ENCODE measurements at regions not wholly inside any gene's neighbourhood (a gene's known extent, or its start where the extent isn't known, plus 50 kb on each side); places are given as distances from the start of the nearest gene placed in this dataset.

DNA sequence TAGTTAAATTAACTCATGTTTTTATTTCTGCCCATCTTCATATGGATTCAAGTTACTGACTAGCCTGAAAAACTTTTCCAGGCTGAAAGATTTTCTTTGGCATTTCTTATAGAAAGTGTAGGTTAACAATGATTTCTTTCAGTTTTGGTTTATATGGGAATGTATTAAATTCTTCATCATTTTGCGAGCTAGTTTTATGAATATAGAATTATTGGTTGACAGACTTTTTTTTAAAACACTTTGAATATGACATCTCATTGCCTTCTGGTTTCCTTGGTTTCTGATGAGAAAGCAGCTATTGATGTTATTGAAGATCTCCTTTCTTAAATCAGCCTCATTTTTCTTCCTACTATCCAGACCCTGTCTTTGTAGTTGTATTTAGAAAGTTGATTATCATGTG, 211.0 kb upstream of the AKR1E2 start:
- H3K27ac ChIP-seq: no peak overlapping the region
- H3K9me3 ChIP-seq: no peaks in the 10 kb centered on the region
- 93 to 98% methylated on average over 1 of the region's 1 CpG for WGBS, 2 donors
- H3K27me3 ChIP-seq: no peaks in the 10 kb centered on the region
- intact Hi-C loops (cut with DNase I; ENCODE audit: low total_unique reads): no loop called here
- no peak for TF ChIP-seq POLR2A (IDR thresholded peaks at IDR 0.05)
- TF ChIP-seq, protein P1, sequence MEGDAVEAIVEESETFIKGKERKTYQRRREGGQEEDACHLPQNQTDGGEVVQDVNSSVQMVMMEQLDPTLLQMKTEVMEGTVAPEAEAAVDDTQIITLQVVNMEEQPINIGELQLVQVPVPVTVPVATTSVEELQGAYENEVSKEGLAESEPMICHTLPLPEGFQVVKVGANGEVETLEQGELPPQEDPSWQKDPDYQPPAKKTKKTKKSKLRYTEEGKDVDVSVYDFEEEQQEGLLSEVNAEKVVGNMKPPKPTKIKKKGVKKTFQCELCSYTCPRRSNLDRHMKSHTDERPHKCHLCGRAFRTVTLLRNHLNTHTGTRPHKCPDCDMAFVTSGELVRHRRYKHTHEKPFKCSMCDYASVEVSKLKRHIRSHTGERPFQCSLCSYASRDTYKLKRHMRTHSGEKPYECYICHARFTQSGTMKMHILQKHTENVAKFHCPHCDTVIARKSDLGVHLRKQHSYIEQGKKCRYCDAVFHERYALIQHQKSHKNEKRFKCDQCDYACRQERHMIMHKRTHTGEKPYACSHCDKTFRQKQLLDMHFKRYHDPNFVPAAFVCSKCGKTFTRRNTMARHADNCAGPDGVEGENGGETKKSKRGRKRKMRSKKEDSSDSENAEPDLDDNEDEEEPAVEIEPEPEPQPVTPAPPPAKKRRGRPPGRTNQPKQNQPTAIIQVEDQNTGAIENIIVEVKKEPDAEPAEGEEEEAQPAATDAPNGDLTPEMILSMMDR (IDR thresholded peaks at IDR 0.05): no peak
- DNase-seq: no peak
- no peak overlapping the region for H3K4me3 ChIP-seq
- H3K36me3 ChIP-seq (ENCODE audit: low read depth, missing control alignments): no peaks in the 10 kb centered on the region
- no peaks in the 10 kb centered on the region for H3K4me1 ChIP-seq

DNA sequence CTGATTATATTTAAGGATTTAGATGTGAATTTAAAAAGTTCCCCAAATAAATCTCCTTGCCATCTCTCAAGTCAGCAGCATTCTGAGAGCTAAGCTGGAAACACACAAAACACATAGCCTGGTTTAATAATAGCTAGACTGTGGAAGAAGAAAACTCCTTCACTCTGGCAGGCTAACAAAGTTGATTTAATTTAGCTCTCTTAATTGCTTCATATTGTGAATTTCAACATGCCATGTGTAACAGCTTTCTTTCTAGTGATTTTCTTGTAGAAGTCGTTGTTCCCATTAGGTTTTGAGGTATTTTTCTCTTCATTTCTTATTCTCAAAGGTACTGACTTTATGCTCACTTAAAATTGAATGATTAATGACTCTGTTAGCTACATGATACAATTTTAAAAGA, 216.8 kb upstream of the AKR1E2 start:
- WGBS, 2 donors: 59 to 69% methylated on average over 1 of the region's 1 CpG
- TF ChIP-seq, protein P1 (IDR thresholded peaks at IDR 0.05): no peak
- TF ChIP-seq POLR2A (IDR thresholded peaks at IDR 0.05): no peak
- DNase-seq: no peak
- no peaks in the 10 kb centered on the region for H3K9me3 ChIP-seq
- no peaks in the 10 kb centered on the region for H3K36me3 ChIP-seq (ENCODE audit: low read depth, missing control alignments)
- H3K4me1 ChIP-seq: no peaks in the 10 kb centered on the region
- H3K27ac ChIP-seq: no peak overlapping the region
- H3K4me3 ChIP-seq: no peak overlapping the region
- intact Hi-C loops (cut with DNase I; ENCODE audit: low total_unique reads): no loop called here
- H3K27me3 ChIP-seq: no peaks in the 10 kb centered on the region

DNA sequence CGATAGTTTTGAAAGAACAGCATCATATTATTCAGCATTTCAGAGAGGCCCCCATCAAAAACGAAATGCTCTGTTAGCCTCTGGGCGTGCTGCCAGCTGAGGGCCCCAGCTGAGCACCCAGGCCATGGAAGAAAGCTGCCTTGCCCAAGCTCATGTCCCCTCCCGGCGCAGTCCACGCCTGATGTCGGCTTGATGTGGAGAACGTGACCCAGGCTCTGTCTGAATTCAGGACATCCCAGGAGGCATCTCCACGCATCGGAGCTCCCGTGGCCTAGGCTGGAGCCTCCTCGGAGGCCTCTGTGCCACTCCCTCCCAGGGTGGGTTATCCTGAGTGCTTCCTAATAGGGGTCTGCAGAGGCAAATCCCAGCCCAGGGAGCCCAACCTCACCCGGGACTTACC, 218.3 kb upstream of the AKR1E2 start:
- Histone ChIP-seq H3K4me3 (no peak overlapping the region), H3K4me1 (no peaks in the 10 kb centered on the region), H3K27ac (no peak overlapping the region), H3K36me3 (ENCODE audit: low read depth, missing control alignments) (no peaks in the 10 kb centered on the region), H3K27me3 (no peaks in the 10 kb centered on the region), H3K9me3 (no peaks in the 10 kb centered on the region)
- 78 to 85% methylated on average over 7 to 13 of the region's 13 CpGs for WGBS, 2 donors
- intact Hi-C loops (cut with DNase I; ENCODE audit: low total_unique reads): no loop called here
- TF ChIP-seq POLR2A (IDR thresholded peaks at IDR 0.05): no peak
- TF ChIP-seq, protein P1 (IDR thresholded peaks at IDR 0.05): no peak
- no peak for DNase-seq

DNA sequence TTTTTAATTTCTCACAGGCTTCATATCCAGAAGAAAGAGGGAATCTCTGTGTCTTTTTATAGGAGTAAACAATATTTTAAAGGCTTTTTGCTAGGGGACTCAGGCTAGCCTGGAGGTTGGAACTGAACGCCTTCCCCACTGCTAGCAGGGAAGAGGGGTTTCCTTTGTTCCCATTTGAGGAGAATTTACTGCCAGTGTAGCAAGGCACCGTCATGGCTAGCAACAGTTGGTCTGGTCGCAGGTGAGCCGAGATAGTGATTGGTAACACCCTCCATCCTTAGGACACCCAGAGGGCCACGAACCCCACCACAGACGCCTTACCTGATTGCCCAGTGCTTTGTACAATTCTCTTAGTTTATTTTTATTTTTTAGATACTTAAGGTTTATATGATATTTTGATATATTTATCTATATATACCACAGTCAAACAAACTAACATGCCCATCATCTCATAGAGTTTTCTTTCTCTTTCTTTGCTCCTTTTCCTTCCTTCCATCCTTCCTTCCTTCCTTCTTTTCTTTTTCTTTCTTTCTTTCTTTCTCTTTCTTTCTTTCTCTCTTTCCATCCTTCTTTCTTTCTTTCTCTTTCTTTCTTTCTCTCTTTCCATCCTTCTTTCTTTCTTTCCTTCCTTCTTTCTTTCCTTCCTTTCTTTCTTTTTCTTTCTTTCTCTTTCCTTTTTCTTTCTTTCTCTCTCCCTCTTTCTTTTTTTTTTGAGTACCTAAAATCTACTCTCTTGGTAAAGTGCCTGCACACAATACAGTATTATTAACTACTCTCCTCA, 219.0 kb upstream of the AKR1E2 start:
- Histone ChIP-seq H3K9me3 (no peaks in the 10 kb centered on the region), H3K4me1 (no peaks in the 10 kb centered on the region), H3K36me3 (ENCODE audit: low read depth, missing control alignments) (no peaks in the 10 kb centered on the region), H3K27ac (no peak overlapping the region), H3K4me3 (no peak overlapping the region), H3K27me3 (no peaks in the 10 kb centered on the region)
- intact Hi-C loops (cut with DNase I; ENCODE audit: low total_unique reads): no loop called here
- WGBS, 2 donors: 79 to 91% methylated on average over 6 of the region's 6 CpGs
- DNase-seq: no peak
- no peak for TF ChIP-seq POLR2A (IDR thresholded peaks at IDR 0.05)
- TF ChIP-seq, protein P1 (IDR thresholded peaks at IDR 0.05): no peak

All from testis (tissue), 2 donors.